ENCODE measurements at regions not wholly inside any gene's neighbourhood (a gene's known extent, or its start where the extent isn't known, plus 50 kb on each side); places are given as distances from the start of the nearest gene placed in this dataset.

GRCh38 chr3:103372031-103372430 lies 937.2 kb downstream of the ZPLD1 start:
- DNase-seq (ENCODE audit: extremely low spot score) = no peak
- no peak for TF ChIP-seq CTCF (IDR thresholded peaks at IDR 0.05; ENCODE audit: control extremely low read depth, extremely low read depth, low read depth, missing control alignments)
- CTCF ChIA-PET = no interaction called here
- POLR2A ChIA-PET = no interaction called here

GRCh38 chr3:103380391-103380790 lies 945.6 kb downstream of the ZPLD1 start:
- ChIA-PET POLR2A (no interaction called here), CTCF (interaction anchor here (0.8 kb wide), 1 partner anchor 11 kb away, joined by 3 read pairs; no protein-coding TSS in a partner anchor)
- DNase-seq (ENCODE audit: extremely low spot score) = no peak
- TF ChIP-seq CTCF (IDR thresholded peaks at IDR 0.05; ENCODE audit: control extremely low read depth, extremely low read depth, low read depth, missing control alignments) = no peak

- TF ChIP-seq CTCF (IDR thresholded peaks at IDR 0.05; ENCODE audit: control extremely low read depth, extremely low read depth, low read depth, missing control alignments) = no peak
- ChIA-PET POLR2A (no interaction called here), CTCF (interaction anchor here (1.2 kb wide), 1 partner anchor 13 kb away, joined by 3 read pairs; no protein-coding TSS in a partner anchor)
- DNase-seq (ENCODE audit: extremely low spot score) = no peak
Observed at GRCh38 chr3:103381296-103382079, 946.7 kb downstream of the ZPLD1 start.

GRCh38 chr3:103385961-103386656 lies 951.3 kb downstream of the ZPLD1 start:
- POLR2A ChIA-PET = no interaction called here
- TF ChIP-seq CTCF (IDR thresholded peaks at IDR 0.05; ENCODE audit: control extremely low read depth, extremely low read depth, low read depth, missing control alignments) = no peak
- no peak for DNase-seq (ENCODE audit: extremely low spot score)
- CTCF ChIA-PET = interaction anchor here (1.3 to 1.5 kb wide), 2 partner anchors 7 to 15 kb away, joined by 3 read pairs; no protein-coding TSS in a partner anchor

GRCh38 chr3:103388214-103388613 lies 953.4 kb downstream of the ZPLD1 start:
- CTCF ChIA-PET = interaction anchor here (1.6 kb wide), 1 partner anchor 12 kb away, joined by 6 read pairs; no protein-coding TSS in a partner anchor
- DNase-seq (ENCODE audit: extremely low spot score) = no peak
- no peak for TF ChIP-seq CTCF (IDR thresholded peaks at IDR 0.05; ENCODE audit: control extremely low read depth, extremely low read depth, low read depth, missing control alignments)
- POLR2A ChIA-PET = no interaction called here

- ChIA-PET POLR2A (no interaction called here), CTCF (interaction anchor here (1.7 kb wide), 1 partner anchor 21 kb away, joined by 5 read pairs; no protein-coding TSS in a partner anchor)
- TF ChIP-seq CTCF (IDR thresholded peaks at IDR 0.05; ENCODE audit: control extremely low read depth, extremely low read depth, low read depth, missing control alignments) = no peak
- DNase-seq (ENCODE audit: extremely low spot score) = no peak
Observed at GRCh38 chr3:103389356-103389755, 954.5 kb downstream of the ZPLD1 start.

Data from GM10248 (cell line).